Mesenchymal stem cell (in vitro differentiated cells and primary cell): ENCODE measurements at regions not wholly inside any gene's neighbourhood (a gene's known extent, or its start where the extent isn't known, plus 50 kb on each side); places are given as distances from the start of the nearest gene placed in this dataset.
"Not testable (repeated sequence)": the region's sequence is repeated elsewhere in the genome, so short reads cannot be mapped to it uniquely, and the experiment has no call there.

Experiments used
- DNase-seq: peaks from one replicate; pipeline ENCODE4 v3.0.0-alpha.2; 2013
- H2AFZ ChIP-seq: one replicate; pipeline ENCODE4 v1.6.1; 2013; ENCODE audit warnings: low read depth, mild to moderate bottlenecking, control low read depth, inconsistent platforms, low read length, moderate library complexity
- H2AK5ac ChIP-seq: 2 replicates; pipeline ENCODE4 v1.6.1; 2013; ENCODE audit warnings: low read length, moderate library complexity, mild to moderate bottlenecking, inconsistent platforms; ENCODE audit not compliant: severe bottlenecking
- H2BK120ac ChIP-seq: one replicate; pipeline ENCODE4 v1.6.1; 2013; ENCODE audit warnings: low read depth, mild to moderate bottlenecking, inconsistent platforms, low read length, moderate library complexity
- H2BK12ac ChIP-seq, 2 experiments: one replicate each; pipeline ENCODE4 v1.6.1; 2013; ENCODE audit warnings: inconsistent platforms in 2 of 2, low read length in 2 of 2, mild to moderate bottlenecking in 2 of 2, moderate library complexity in 2 of 2, control low read depth in 1 of 2
- H2BK15ac ChIP-seq: one replicate; pipeline ENCODE4 v1.6.1; 2013; ENCODE audit warnings: mild to moderate bottlenecking, low read depth, inconsistent platforms; ENCODE audit not compliant: poor library complexity, severe bottlenecking
- H2BK5ac ChIP-seq: 2 replicates; pipeline ENCODE4 v1.6.1; 2013; ENCODE audit warnings: low read depth, mild to moderate bottlenecking, low read length, control low read depth, inconsistent platforms; ENCODE audit not compliant: poor library complexity, severe bottlenecking
- H3K14ac ChIP-seq, 2 experiments: one replicate each; pipeline ENCODE4 v1.6.1; 2013; ENCODE audit warnings: inconsistent platforms in 2 of 2, low read length in 2 of 2, control low read depth in 1 of 2, mild to moderate bottlenecking in 1 of 2, moderate library complexity in 1 of 2
- H3K18ac ChIP-seq, 2 experiments: one replicate each; pipeline ENCODE4 v1.6.1; 2013; ENCODE audit warnings: inconsistent platforms in 2 of 2, low read length in 2 of 2, control low read depth in 1 of 2, low read depth in 1 of 2, mild to moderate bottlenecking in 1 of 2
- H3K23ac ChIP-seq, 2 experiments: one replicate each; pipeline ENCODE4 v1.6.1; 2013; ENCODE audit warnings: inconsistent platforms in 2 of 2, low read length in 2 of 2, mild to moderate bottlenecking in 2 of 2, moderate library complexity in 2 of 2, control low read depth in 1 of 2
- H3K27ac ChIP-seq: 2 replicates; pipeline ENCODE4 v1.5.1; 2013; ENCODE audit warnings: mild to moderate bottlenecking, moderate library complexity, low read length, control low read depth, inconsistent platforms; ENCODE audit not compliant: poor library complexity, severe bottlenecking
- H3K27me3 ChIP-seq, 2 experiments: 2 replicates each; pipeline versions ENCODE4 v1.6.1 to v1.7.0; 2013; ENCODE audit warnings: low read length in 2 of 2, mild to moderate bottlenecking in 2 of 2, moderate library complexity in 2 of 2, control low read depth in 1 of 2, inconsistent platforms in 1 of 2; ENCODE audit not compliant: control insufficient read depth in 1 of 2, insufficient read depth in 1 of 2
- H3K36me3 ChIP-seq, 2 experiments: 2 replicates each; pipeline versions ENCODE4 v1.6.1 to v1.7.0; 2013; ENCODE audit warnings: low read length in 2 of 2, control low read depth in 1 of 2, inconsistent platforms in 1 of 2, low read depth in 1 of 2, mild to moderate bottlenecking in 1 of 2; ENCODE audit not compliant: insufficient read depth in 2 of 2, control insufficient read depth in 1 of 2
- H3K4ac ChIP-seq, 2 experiments: one replicate each; pipeline ENCODE4 v1.6.1; 2013; ENCODE audit warnings: inconsistent platforms in 2 of 2, low read length in 2 of 2, mild to moderate bottlenecking in 2 of 2, moderate library complexity in 2 of 2, control low read depth in 1 of 2, low read depth in 1 of 2
- H3K4me1 ChIP-seq: 2 replicates; pipeline ENCODE4 v1.6.1; 2013; ENCODE audit warnings: low read depth, low read length, control low read depth; ENCODE audit not compliant: control insufficient read depth, insufficient read depth
- H3K4me2 ChIP-seq: 2 replicates; pipeline ENCODE4 v1.6.1; 2013; ENCODE audit warnings: low read length, mild to moderate bottlenecking, inconsistent platforms; ENCODE audit not compliant: poor library complexity, severe bottlenecking
- H3K4me3 ChIP-seq, 2 experiments: 2 replicates each; pipeline versions ENCODE4 v1.5.1 to v1.7.0; 2013; ENCODE audit warnings: low read length in 2 of 2, mild to moderate bottlenecking in 2 of 2, control low read depth in 1 of 2, low read depth in 1 of 2; ENCODE audit not compliant: insufficient read depth in 1 of 2
- H3K79me1 ChIP-seq: replicated peaks from 2 replicates; pipeline ENCODE4 v1.6.1; 2013; ENCODE audit warnings: mild to moderate bottlenecking, control low read depth, low read length, inconsistent platforms; ENCODE audit not compliant: poor library complexity, severe bottlenecking
- H3K9ac ChIP-seq: 2 replicates; pipeline ENCODE4 v1.7.0; 2013; ENCODE audit warnings: mild to moderate bottlenecking, low read length, moderate library complexity
- H3K9me3 ChIP-seq: 2 replicates; pipeline ENCODE4 v1.7.0; 2013; ENCODE audit warnings: mild to moderate bottlenecking, low read length; ENCODE audit not compliant: control insufficient read depth
- H4K8ac ChIP-seq: one replicate; pipeline ENCODE4 v1.6.1; 2013; ENCODE audit warnings: inconsistent platforms, mild to moderate bottlenecking, low read length, moderate library complexity
- H4K91ac ChIP-seq: one replicate; pipeline ENCODE4 v1.6.1; 2013; ENCODE audit warnings: mild to moderate bottlenecking, low read length, inconsistent platforms
- WGBS: methylation state at CpG from one replicate; pipeline ENCODE4 v1.1.7; 2013; ENCODE audit warnings: mixed read lengths; 5-methylcytosine and 5-hydroxymethylcytosine counted together

DNA sequence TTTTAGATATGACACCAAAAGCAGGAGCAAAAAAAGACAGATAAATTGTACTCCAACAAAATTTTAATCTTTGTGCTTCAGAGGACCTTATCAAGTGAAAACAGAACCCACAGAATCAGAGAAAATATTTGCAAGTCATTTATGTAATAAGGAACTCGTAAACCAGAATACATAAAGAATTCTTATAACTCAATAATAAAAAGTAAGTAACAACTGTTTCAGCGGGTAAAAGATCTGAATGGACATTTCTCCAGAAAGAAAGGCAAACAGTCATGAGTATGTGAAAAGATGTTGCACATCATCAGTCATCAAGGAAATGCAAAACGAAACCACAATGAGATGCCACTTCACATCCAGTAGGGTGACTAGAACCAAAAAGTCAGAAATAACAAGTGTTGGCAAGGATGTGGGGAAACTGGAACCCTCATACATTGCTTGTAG is 167.7 kb upstream of the KCTD7 start:
- H3K4me2 ChIP-seq = no peak overlapping the region
- no peak overlapping the region for H2BK15ac ChIP-seq
- no peaks in the 10 kb centered on the region for H3K36me3 ChIP-seq
- H3K14ac ChIP-seq = no peak overlapping the region
- no peaks in the 10 kb centered on the region for H3K4me1 ChIP-seq
- H3K9ac ChIP-seq = no peak overlapping the region
- no peak overlapping the region for H2BK120ac ChIP-seq
- no peak overlapping the region for H3K27ac ChIP-seq
- 93% methylated on average over 2 of the region's 3 CpGs for WGBS
- H2BK5ac ChIP-seq = no peak overlapping the region
- H3K9me3 ChIP-seq = peaks cover 3% of the 10 kb centered on the region
- DNase-seq = no peak
- no peak overlapping the region for H3K4ac ChIP-seq
- no peaks in the 10 kb centered on the region for H3K27me3 ChIP-seq
- H2AFZ ChIP-seq = no peak overlapping the region
- H3K79me1 ChIP-seq = no peaks in the 10 kb centered on the region
- H3K18ac ChIP-seq = no peak overlapping the region
- H4K91ac ChIP-seq = no peak overlapping the region
- no peak overlapping the region for H2BK12ac ChIP-seq
- no peak overlapping the region for H3K4me3 ChIP-seq
- no peak overlapping the region for H2AK5ac ChIP-seq
- H4K8ac ChIP-seq = no peak overlapping the region
- no peak overlapping the region for H3K23ac ChIP-seq

GRCh38 chr7:66461397-66461796 is 167.3 kb upstream of the KCTD7 start:
- H3K4me3 ChIP-seq, H2BK5ac ChIP-seq, H3K23ac ChIP-seq, DNase-seq, H2BK12ac ChIP-seq, H4K91ac ChIP-seq, H3K14ac ChIP-seq, H3K18ac ChIP-seq, H3K9ac ChIP-seq, H4K8ac ChIP-seq, H3K27ac ChIP-seq, H3K4me1 ChIP-seq, H3K4ac ChIP-seq, H3K36me3 ChIP-seq, H3K27me3 ChIP-seq, H3K9me3 ChIP-seq, H2BK15ac ChIP-seq, H3K79me1 ChIP-seq, H2AFZ ChIP-seq, H3K4me2 ChIP-seq, H2AK5ac ChIP-seq, H2BK120ac ChIP-seq: not testable (repeated sequence)
- 100% methylated on average over 2 of the region's 4 CpGs for WGBS

DNA sequence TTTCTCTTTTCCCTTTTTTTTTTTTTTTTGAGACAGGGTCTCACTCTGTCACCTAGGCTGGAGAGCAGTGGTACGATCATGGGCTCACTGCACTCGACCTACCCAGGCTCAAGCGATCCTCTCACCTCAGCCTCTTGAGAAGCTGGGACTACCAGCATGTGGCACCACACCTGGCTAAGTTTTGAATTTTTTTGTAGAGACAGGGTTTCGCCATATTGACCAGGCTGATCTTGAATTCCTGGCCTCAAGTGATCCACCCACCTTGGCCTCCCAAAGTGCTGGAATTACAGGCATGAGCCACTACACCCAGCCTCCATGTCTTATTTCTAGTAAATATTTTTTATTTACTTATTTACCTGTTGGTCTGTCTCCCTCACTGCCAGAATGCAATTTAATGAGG is 165.8 kb upstream of the KCTD7 start:
- not testable (repeated sequence) for H2BK120ac ChIP-seq, H3K4me3 ChIP-seq, H2BK12ac ChIP-seq, H3K9ac ChIP-seq, DNase-seq, H3K36me3 ChIP-seq, H4K91ac ChIP-seq, H3K4me2 ChIP-seq, H4K8ac ChIP-seq, H2AK5ac ChIP-seq, H3K14ac ChIP-seq, H3K4me1 ChIP-seq, H3K27ac ChIP-seq, H2AFZ ChIP-seq, H3K23ac ChIP-seq, H3K9me3 ChIP-seq, H3K27me3 ChIP-seq, H3K4ac ChIP-seq, H2BK15ac ChIP-seq, H3K79me1 ChIP-seq, H3K18ac ChIP-seq, H2BK5ac ChIP-seq
- WGBS = 94% methylated on average over 4 of the region's 4 CpGs

GRCh38 chr7:66464059-66464458 is 164.6 kb upstream of the KCTD7 start:
- no peaks in the 10 kb centered on the region for H3K79me1 ChIP-seq
- H3K27ac ChIP-seq = no peak overlapping the region
- H3K9me3 ChIP-seq = peaks cover 3% of the 10 kb centered on the region
- no peaks in the 10 kb centered on the region for H3K36me3 ChIP-seq
- 90% methylated on average over 3 of the region's 6 CpGs for WGBS
- no peak overlapping the region for H4K8ac ChIP-seq
- H2BK15ac ChIP-seq = no peak overlapping the region
- H2BK120ac ChIP-seq = no peak overlapping the region
- no peak overlapping the region for H3K9ac ChIP-seq
- H3K4ac ChIP-seq = no peak overlapping the region
- no peaks in the 10 kb centered on the region for H3K4me1 ChIP-seq
- no peak overlapping the region for H2AK5ac ChIP-seq
- no peak overlapping the region for H2BK5ac ChIP-seq
- H3K27me3 ChIP-seq = no peaks in the 10 kb centered on the region
- DNase-seq = no peak
- no peak overlapping the region for H3K4me3 ChIP-seq
- H3K18ac ChIP-seq = no peak overlapping the region
- no peak overlapping the region for H2AFZ ChIP-seq
- no peak overlapping the region for H3K23ac ChIP-seq
- H3K4me2 ChIP-seq = no peak overlapping the region
- no peak overlapping the region for H4K91ac ChIP-seq
- no peak overlapping the region for H3K14ac ChIP-seq
- H2BK12ac ChIP-seq = no peak overlapping the region
